GM23338 (cell line): ENCODE measurements at regions not wholly inside any gene's neighbourhood (a gene's known extent, or its start where the extent isn't known, plus 50 kb on each side); places are given as distances from the start of the nearest gene placed in this dataset.

Experiments
- ATAC-seq: fragments of 200-7000 bp; cut with Tn5 transposase; 3 replicates; pipeline ENCODE4 v1.9.1; 2020
- DNase-seq: peaks from one replicate; pipeline ENCODE4 v3.0.0-alpha.2; 2015; ENCODE audit warnings: low spot score
- H2AFZ ChIP-seq: fragments of 200-600 bp; sonication (generic); 2 replicates; pipeline ENCODE4 v1.8.0; 2016; ENCODE audit warnings: antibody characterized with exemption, mild to moderate bottlenecking, moderate library complexity
- H3F3A ChIP-seq: fragments of 200-600 bp; sonication (generic); replicated peaks from 2 replicates; pipeline ENCODE4 v1.8.0; 2017; ENCODE audit warnings: antibody characterized with exemption, mixed run types, low read depth
- H3K27ac ChIP-seq: fragments of 200-600 bp; sonication (generic); 2 replicates; pipeline ENCODE4 v1.6.1; 2016; ENCODE audit warnings: low read depth
- H3K27me3 ChIP-seq: fragments of 200-600 bp; sonication (generic); 2 replicates; pipeline ENCODE4 v1.8.0; 2016; ENCODE audit warnings: mild to moderate bottlenecking, mixed run types, moderate library complexity; ENCODE audit not compliant: insufficient read depth
- H3K36me3 ChIP-seq: fragments of 200-600 bp; sonication (generic); 2 replicates; pipeline ENCODE4 v1.8.0; 2016; ENCODE audit warnings: mild to moderate bottlenecking; ENCODE audit not compliant: insufficient read depth
- H3K4me1 ChIP-seq: fragments of 200-600 bp; sonication (generic); 2 replicates; pipeline ENCODE4 v1.8.0; 2016; ENCODE audit warnings: mild to moderate bottlenecking, moderate library complexity; ENCODE audit not compliant: insufficient read depth
- H3K4me2 ChIP-seq: fragments of 200-600 bp; sonication (generic); 2 replicates; pipeline ENCODE4 v1.7.1; 2017; ENCODE audit warnings: mixed run types
- H3K4me3 ChIP-seq: fragments of 200-600 bp; sonication (generic); 2 replicates; pipeline ENCODE4 v1.6.1; 2016; ENCODE audit warnings: mixed run types
- H3K79me2 ChIP-seq: fragments of 200-600 bp; sonication (generic); replicated peaks from 2 replicates; pipeline ENCODE4 v1.8.0; 2017; ENCODE audit warnings: mild to moderate bottlenecking; ENCODE audit not compliant: insufficient read depth
- H3K9me2 ChIP-seq: fragments of 200-600 bp; sonication (generic); 2 replicates; pipeline ENCODE4 v1.8.0; 2017; ENCODE audit not compliant: insufficient read depth
- H4K20me1 ChIP-seq: fragments of 200-600 bp; sonication (generic); replicated peaks from 2 replicates; pipeline ENCODE4 v1.8.0; 2017; ENCODE audit warnings: mild to moderate bottlenecking; ENCODE audit not compliant: insufficient read depth
- H3K27ac Mint-ChIP-seq: 2 replicates; pipeline ENCODE4 v1.8.0; 2020; ENCODE audit warnings: inconsistent platforms, mild to moderate bottlenecking, moderate library complexity, mixed read lengths
- H3K27me3 Mint-ChIP-seq: 3 replicates; pipeline ENCODE4 v1.8.0; 2022; ENCODE audit warnings: low read depth, mild to moderate bottlenecking, moderate library complexity, mixed read lengths, inconsistent platforms; ENCODE audit not compliant: insufficient read depth, poor library complexity
- H3K36me3 Mint-ChIP-seq: 3 replicates; pipeline ENCODE4 v1.8.0; 2021; ENCODE audit warnings: low read depth, mild to moderate bottlenecking, inconsistent platforms, moderate library complexity, mixed read lengths
- H3K4me1 Mint-ChIP-seq: 3 replicates; pipeline ENCODE4 v1.8.0; 2020; ENCODE audit warnings: mild to moderate bottlenecking, inconsistent platforms, mixed read lengths
- H3K4me3 Mint-ChIP-seq: 3 replicates; pipeline ENCODE4 v1.8.0; 2021; ENCODE audit warnings: moderate library complexity, mild to moderate bottlenecking, inconsistent platforms, mixed read lengths
- H3K9me3 Mint-ChIP-seq: 3 replicates; pipeline ENCODE4 v1.8.0; 2020; ENCODE audit warnings: moderate library complexity, mild to moderate bottlenecking, inconsistent platforms, mixed read lengths
- CTCF ChIP-seq, 2 experiments: fragments of 200-600 bp in 1 of 2; sonication (generic) in 1 of 2; conservative IDR thresholded peaks; 2 replicates each; pipeline versions ENCODE4 v1.5.1 to v1.6.1; 2016 to 2017; ENCODE audit warnings: antibody characterized with exemption in 2 of 2, low read depth in 2 of 2, mild to moderate bottlenecking in 2 of 2, moderate library complexity in 1 of 2
- EZH2 ChIP-seq: fragments of 200-600 bp; sonication (generic); IDR thresholded peaks from one replicate; pipeline ENCODE4 v1.8.0; 2017; ENCODE audit warnings: antibody characterized with exemption, mild to moderate bottlenecking, low read depth; ENCODE audit not compliant: unreplicated experiment
- ZNF331 ChIP-seq: fragments of 250-450 bp; sonication (Bioruptor Pico); IDR thresholded peaks from 2 replicates; pipeline ENCODE4 v1.5.0; 2020; ENCODE audit warnings: low read depth, mild to moderate bottlenecking, moderate library complexity
- TF ChIP-seq, protein P1 (sequence below): fragments of 250-450 bp; sonication (Bioruptor Pico); IDR thresholded peaks from 2 replicates; pipeline ENCODE4 v1.5.0; 2020; ENCODE audit warnings: mild to moderate bottlenecking, moderate library complexity
- TF ChIP-seq, protein P2 (sequence below): IDR thresholded peaks from 2 replicates; pipeline ENCODE4 v1.6.1; 2016; ENCODE audit warnings: antibody characterized with exemption

DNA sequence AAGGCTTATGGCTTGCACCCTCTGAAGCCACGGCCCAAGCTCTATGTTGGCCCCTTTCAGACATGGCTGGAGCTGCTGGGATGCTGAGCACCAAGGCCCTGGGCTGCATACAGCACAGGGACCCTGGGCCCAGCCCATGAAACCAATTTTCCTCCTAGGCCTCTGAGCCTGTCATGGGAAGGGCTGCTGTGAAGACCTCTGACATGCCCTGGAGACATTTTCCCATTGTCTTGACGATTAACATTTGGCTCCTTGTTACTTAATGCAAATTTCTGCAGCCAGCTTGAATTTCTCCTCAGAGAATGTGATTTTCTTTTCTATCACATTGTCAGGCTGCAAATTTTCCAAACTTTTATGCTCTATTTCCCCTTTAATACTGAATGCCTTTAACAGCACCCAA is 844.7 kb downstream of the PCDH18 start (continued):
- TF ChIP-seq, protein P1, sequence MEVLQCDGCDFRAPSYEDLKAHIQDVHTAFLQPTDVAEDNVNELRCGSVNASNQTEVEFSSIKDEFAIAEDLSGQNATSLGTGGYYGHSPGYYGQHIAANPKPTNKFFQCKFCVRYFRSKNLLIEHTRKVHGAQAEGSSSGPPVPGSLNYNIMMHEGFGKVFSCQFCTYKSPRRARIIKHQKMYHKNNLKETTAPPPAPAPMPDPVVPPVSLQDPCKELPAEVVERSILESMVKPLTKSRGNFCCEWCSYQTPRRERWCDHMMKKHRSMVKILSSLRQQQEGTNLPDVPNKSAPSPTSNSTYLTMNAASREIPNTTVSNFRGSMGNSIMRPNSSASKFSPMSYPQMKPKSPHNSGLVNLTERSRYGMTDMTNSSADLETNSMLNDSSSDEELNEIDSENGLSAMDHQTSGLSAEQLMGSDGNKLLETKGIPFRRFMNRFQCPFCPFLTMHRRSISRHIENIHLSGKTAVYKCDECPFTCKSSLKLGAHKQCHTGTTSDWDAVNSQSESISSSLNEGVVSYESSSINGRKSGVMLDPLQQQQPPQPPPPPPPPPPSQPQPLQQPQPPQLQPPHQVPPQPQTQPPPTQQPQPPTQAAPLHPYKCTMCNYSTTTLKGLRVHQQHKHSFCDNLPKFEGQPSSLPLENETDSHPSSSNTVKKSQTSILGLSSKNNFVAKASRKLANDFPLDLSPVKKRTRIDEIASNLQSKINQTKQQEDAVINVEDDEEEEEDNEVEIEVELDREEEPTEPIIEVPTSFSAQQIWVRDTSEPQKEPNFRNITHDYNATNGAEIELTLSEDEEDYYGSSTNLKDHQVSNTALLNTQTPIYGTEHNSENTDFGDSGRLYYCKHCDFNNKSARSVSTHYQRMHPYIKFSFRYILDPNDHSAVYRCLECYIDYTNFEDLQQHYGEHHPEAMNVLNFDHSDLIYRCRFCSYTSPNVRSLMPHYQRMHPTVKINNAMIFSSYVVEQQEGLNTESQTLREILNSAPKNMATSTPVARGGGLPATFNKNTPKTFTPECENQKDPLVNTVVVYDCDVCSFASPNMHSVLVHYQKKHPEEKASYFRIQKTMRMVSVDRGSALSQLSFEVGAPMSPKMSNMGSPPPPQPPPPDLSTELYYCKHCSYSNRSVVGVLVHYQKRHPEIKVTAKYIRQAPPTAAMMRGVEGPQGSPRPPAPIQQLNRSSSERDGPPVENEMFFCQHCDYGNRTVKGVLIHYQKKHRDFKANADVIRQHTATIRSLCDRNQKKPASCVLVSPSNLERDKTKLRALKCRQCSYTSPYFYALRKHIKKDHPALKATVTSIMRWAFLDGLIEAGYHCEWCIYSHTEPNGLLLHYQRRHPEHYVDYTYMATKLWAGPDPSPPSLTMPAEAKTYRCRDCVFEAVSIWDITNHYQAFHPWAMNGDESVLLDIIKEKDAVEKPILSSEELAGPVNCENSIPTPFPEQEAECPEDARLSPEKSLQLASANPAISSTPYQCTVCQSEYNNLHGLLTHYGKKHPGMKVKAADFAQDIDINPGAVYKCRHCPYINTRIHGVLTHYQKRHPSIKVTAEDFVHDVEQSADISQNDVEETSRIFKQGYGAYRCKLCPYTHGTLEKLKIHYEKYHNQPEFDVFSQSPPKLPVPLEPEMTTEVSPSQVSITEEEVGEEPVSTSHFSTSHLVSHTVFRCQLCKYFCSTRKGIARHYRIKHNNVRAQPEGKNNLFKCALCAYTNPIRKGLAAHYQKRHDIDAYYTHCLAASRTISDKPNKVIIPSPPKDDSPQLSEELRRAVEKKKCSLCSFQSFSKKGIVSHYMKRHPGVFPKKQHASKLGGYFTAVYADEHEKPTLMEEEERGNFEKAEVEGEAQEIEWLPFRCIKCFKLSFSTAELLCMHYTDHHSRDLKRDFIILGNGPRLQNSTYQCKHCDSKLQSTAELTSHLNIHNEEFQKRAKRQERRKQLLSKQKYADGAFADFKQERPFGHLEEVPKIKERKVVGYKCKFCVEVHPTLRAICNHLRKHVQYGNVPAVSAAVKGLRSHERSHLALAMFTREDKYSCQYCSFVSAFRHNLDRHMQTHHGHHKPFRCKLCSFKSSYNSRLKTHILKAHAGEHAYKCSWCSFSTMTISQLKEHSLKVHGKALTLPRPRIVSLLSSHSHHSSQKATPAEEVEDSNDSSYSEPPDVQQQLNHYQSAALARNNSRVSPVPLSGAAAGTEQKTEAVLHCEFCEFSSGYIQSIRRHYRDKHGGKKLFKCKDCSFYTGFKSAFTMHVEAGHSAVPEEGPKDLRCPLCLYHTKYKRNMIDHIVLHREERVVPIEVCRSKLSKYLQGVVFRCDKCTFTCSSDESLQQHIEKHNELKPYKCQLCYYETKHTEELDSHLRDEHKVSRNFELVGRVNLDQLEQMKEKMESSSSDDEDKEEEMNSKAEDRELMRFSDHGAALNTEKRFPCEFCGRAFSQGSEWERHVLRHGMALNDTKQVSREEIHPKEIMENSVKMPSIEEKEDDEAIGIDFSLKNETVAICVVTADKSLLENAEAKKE (CRISPR knock-in tag) = no peak
- TF ChIP-seq CTCF (conservative IDR thresholded peaks at IDR 0.05; ENCODE audit: low read depth in 2 of 2) = no peak
- TF ChIP-seq ZNF331 (CRISPR knock-in tag) = no peak

- no peaks in the 10 kb centered on the region for H4K20me1 ChIP-seq
- DNase-seq (peak; percentile 52), ATAC-seq (peak; percentile 72)
- no peak overlapping the region for H3K4me2 ChIP-seq
- H3K36me3 ChIP-seq = no peaks in the 10 kb centered on the region
- Mint-ChIP-seq H3K4me1 (peaks cover 19% of the 10 kb centered on the region), H3K9me3 (no peaks in the 10 kb centered on the region), H3K36me3 (0 out of 3 replicates have a peak, but pooled peaks cover 9% of the 10 kb centered on the region), H3K27me3 (no peaks in the 10 kb centered on the region), H3K27ac (no peak overlapping the region), H3K4me3 (no peak overlapping the region)
- peaks cover 16% of the 10 kb centered on the region; the same call in 1 of the 2 replicates for H3K4me1 ChIP-seq
- H2AFZ ChIP-seq = no peak overlapping the region
- no peaks in the 10 kb centered on the region for H3K27me3 ChIP-seq
- H3K9me2 ChIP-seq = no peaks in the 10 kb centered on the region
- H3K79me2 ChIP-seq = no peaks in the 10 kb centered on the region
- H3F3A ChIP-seq = no peaks in the 10 kb centered on the region
- TF ChIP-seq EZH2 (no peak), CTCF (conservative IDR thresholded peaks at IDR 0.05; ENCODE audit: low read depth in 2 of 2) (peak; percentile 46 to 69; a peak in 3 of 4 replicates)
- TF ChIP-seq, protein P2, sequence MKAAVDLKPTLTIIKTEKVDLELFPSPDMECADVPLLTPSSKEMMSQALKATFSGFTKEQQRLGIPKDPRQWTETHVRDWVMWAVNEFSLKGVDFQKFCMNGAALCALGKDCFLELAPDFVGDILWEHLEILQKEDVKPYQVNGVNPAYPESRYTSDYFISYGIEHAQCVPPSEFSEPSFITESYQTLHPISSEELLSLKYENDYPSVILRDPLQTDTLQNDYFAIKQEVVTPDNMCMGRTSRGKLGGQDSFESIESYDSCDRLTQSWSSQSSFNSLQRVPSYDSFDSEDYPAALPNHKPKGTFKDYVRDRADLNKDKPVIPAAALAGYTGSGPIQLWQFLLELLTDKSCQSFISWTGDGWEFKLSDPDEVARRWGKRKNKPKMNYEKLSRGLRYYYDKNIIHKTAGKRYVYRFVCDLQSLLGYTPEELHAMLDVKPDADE = no peak
- no peak overlapping the region for H3K27ac ChIP-seq
- H3K4me3 ChIP-seq = no peak overlapping the region
These were observed 845.2 kb downstream of the PCDH18 start for GRCh38 chr4:136687118-136687517.
